B cell (primary cell): ENCODE measurements at regions not wholly inside any gene's neighbourhood (a gene's known extent, or its start where the extent isn't known, plus 50 kb on each side); places are given as distances from the start of the nearest gene placed in this dataset.
"Not testable (repeated sequence)": the region's sequence is repeated elsewhere in the genome, so short reads cannot be mapped to it uniquely, and the experiment has no call there.

Experiments used
- EZH2 ChIP-seq: IDR thresholded peaks from 2 replicates; pipeline ENCODE4 v1.6.1; 2012; ENCODE audit warnings: borderline replicate concordance, low read depth, mild to moderate bottlenecking, moderate library complexity, low read length; ENCODE audit not compliant: insufficient read depth, poor library complexity, severe bottlenecking
- TF ChIP-seq, protein P1 (sequence below): fragments of 200-600 bp; IDR thresholded peaks from one replicate; pipeline ENCODE4 v1.8.0; 2022; ENCODE audit warnings: antibody characterized with exemption, mild to moderate bottlenecking

GRCh38 chr2:212876556-212876955, 274.9 kb downstream of the IKZF2 start:
- TF ChIP-seq, protein P1, sequence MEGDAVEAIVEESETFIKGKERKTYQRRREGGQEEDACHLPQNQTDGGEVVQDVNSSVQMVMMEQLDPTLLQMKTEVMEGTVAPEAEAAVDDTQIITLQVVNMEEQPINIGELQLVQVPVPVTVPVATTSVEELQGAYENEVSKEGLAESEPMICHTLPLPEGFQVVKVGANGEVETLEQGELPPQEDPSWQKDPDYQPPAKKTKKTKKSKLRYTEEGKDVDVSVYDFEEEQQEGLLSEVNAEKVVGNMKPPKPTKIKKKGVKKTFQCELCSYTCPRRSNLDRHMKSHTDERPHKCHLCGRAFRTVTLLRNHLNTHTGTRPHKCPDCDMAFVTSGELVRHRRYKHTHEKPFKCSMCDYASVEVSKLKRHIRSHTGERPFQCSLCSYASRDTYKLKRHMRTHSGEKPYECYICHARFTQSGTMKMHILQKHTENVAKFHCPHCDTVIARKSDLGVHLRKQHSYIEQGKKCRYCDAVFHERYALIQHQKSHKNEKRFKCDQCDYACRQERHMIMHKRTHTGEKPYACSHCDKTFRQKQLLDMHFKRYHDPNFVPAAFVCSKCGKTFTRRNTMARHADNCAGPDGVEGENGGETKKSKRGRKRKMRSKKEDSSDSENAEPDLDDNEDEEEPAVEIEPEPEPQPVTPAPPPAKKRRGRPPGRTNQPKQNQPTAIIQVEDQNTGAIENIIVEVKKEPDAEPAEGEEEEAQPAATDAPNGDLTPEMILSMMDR, result not testable (repeated sequence)
- not testable (repeated sequence) for TF ChIP-seq EZH2
